Superior temporal gyrus (tissue), 1 donor: ENCODE measurements at regions not wholly inside any gene's neighbourhood (a gene's known extent, or its start where the extent isn't known, plus 50 kb on each side); places are given as distances from the start of the nearest gene placed in this dataset.

Experiments used
- DNase-seq: peaks from one replicate; pipeline ENCODE4 v3.0.0-alpha.2; 2016; ENCODE audit errors: extremely low spot score

DNA sequence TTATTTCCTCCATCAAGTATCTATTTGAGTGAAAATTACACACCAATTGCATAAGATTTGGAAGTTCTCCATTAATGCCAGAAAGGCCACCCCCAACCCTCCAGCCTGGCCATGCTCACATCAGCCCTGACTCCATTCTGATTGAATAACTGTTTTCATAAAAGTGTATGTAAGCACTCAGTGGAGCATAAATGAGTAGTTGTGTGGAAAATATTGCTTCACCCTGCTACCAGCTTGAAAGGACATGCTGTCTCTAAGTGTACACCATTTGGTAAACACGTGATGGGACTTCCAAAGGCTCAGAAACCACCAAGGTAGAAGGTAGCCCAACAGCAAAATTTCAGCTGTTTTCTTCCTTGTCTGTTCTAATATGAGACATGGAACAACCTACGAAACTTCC, 393.8 kb downstream of the ZNF385D start:
- DNase-seq = no peak

DNA sequence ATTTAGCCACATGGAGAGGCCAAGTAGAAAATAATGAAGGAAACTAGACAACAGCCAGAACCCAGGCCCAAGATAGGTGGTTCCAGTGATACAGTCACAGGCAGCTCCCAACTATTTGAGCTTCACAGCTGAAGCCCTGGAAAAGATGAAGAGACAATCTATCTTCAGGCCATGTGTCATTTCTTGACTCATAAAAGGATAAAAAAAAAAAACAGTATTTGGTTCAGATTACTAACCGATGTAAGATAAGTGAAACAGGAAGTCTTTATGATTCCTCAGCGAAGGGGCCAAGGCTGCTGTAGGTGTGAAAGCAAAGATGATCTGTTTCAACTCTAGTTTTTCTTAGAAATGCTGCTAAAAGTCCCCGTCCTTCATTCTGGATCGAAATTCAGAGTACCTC, 394.6 kb downstream of the ZNF385D start:
- DNase-seq = no peak

GRCh38 chr3:21345382-21345976, 405.5 kb downstream of the ZNF385D start:
- DNase-seq = no peak

- no peak for DNase-seq
Measured at GRCh38 chr3:21331857-21332256, 419.2 kb downstream of the ZNF385D start.

- no peak for DNase-seq
Measured at GRCh38 chr3:21331321-21331720, 419.7 kb downstream of the ZNF385D start.

DNA sequence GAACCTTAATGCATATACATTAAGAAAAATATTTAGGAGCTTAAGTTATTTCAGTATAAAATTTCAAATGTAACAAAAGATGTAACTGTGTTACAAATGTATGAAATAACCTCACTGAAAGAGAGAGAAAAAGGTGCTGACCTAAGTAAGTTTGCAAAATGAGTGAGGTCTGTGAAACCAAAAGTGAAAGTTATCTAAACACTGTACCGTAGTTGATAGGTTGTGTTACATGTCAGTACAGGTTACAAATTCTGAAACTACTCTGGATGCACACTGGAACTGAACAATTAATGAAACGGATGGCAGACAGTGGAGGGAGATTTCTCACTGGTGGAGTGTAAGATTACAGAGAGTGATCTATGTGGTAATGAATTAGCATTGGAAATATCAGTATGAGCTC, 420.7 kb downstream of the ZNF385D start:
- DNase-seq = no peak

DNA sequence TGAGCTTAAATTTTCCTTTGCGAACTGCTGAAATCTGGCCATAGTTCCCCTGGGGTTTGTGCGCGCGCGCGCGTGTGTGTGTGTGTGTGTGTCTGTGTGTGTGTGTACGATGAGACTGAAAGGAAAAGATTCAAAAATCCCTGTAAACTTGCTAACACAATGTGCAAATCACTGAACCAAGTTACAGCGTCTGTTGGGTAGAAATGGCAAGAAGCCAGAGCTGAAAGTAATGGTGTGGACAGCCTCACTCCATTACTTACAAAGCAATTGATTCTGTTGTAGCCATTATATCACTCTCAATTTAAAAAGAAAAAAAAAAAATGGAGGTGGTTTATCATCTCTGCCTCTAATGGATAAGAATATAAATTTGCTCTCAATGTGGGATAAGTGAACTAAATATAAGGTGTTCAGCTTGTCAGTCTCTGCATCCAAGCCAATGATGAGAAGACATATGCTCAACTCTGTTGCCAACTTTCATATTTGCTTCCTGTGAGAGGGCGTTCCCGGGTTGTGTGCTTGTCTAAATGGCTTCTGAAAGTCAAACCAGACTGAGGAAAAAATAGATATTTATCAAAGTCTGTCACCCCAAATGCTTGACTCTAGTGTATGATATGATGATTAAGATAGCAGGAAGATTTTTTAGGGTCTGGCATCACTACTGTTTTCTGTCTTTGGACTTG, 422.2 kb downstream of the ZNF385D start:
- no peak for DNase-seq

DNA sequence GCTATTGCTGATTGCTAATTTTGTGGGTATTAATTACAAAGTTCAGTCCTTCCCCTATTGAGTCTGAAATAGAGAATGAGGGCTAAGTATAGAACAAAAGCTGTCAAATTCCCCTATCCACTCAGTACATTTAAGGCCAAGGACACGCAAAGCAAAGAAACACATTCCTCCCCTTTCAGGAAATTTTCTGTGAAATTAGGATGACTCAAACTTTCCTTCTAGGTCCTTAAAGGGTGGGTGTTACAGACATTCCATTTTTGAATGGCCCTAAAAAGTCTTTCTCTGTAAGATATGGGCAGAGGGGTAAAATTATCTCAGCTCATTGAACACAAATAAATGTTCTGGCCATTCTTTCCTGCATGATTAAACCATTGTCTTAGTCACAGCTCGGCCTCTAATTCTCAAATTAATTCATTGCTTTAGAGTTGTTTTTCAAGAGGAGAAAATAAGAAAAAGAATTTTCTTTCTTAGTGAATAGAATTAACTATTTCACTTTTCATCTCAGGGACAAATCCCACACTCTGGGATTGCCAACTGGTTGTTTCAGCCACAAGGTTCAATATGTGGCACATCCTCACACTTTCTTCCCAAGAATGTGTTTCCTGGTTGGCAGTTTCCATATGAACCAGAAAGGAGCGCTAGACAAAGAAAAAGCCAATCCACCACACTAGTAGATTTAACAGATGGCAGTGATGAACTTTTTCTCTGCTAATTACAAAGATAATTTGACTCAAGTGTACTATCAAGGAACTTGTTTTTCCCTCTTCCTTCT, 424.1 kb downstream of the ZNF385D start:
- DNase-seq = no peak

DNA sequence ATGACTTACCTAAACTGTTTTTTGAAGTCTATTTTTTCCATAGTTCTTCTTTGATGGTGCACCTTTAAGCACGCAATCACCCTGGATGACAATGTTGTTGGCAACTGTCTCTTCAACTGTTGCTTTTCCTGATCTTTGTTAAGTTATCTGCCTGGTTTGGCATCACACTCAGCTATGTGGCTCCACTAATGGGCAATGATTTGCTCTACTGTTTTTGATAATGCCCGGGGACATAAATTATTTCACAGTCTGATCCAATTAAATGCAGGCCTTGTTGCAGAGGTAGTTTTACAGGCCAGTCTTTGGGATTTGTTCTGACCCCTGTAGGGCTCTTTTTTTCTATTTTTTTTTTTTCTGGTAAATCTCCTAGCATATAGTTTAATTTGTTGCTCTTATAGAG, 436.3 kb downstream of the ZNF385D start:
- DNase-seq = no peak

DNA sequence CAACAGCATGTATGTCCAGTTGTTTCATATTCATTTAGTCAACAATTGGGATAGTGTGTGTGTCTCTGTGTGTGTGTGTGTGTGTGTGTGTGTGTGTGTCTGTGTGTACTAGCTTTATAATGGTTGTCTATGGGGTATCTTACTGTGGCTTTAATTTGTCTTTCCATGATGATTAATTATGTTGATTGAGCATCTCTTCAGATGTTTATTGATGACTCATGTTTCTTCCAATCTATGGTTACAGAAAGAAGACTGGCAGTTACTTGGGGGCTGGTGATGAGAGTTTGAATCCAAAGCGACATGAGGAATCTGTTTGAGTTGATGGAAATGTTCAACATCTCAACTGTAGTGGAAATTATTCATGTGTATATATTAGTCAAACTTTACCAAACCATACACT, 440.1 kb downstream of the ZNF385D start:
- DNase-seq = no peak

DNA sequence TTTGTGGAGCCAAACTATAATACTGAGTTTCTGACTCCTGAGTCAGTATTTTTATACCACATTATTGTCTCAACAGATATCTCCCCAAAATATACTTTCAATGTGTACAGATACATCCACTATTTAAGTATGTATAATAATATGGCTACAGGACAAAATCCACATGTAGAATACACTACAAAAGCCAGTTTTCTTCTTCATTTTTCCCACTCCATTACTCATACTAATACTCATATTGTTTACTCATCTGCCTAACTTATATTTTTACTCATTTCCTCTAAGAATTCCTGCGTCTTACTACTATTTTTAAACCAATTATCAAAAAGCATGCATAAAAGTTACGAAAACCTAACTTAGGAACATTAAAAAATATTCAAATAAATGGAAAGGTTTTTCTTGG, 440.8 kb downstream of the ZNF385D start:
- DNase-seq = no peak

DNA sequence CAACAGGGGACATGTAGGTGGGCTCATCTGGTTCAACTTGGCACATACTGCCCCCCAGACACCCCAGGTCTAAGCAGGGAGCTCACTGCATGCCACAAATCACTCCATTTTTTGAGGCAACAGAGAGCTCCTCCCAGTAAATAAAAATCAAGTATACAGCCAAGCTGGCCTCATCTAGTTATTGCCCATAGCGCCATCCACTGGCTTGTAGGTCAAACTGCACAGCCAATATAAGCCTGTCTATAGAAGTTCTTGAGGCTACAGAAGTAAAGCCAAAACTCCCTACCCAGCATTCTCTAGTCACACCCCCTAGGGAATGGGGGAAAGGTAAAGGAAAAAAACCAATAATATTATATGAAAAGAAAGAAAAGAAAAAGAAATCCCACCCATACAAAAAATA, 453.7 kb downstream of the ZNF385D start:
- DNase-seq = no peak

DNA sequence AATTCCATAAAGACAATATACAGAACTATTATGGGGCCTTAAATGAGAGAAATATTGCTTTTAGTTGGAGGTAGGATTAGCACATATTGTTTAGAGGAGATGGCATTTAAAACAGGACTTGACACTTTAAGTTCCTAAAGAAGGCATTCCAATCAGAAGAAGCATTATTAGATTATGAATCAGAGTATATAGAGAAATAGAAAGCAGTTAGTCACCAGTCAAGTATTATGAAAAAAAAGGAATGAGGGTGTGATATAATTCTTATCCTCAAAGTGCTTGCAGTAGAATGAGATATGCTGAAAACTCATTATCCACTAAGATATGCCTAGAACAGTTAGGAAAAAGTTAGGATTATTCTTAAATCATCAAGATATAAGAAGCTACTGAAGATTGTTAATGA, 456.2 kb downstream of the ZNF385D start:
- DNase-seq = no peak

- no peak for DNase-seq
Measured at GRCh38 chr3:21292971-21293370, 458.0 kb downstream of the ZNF385D start.

DNA sequence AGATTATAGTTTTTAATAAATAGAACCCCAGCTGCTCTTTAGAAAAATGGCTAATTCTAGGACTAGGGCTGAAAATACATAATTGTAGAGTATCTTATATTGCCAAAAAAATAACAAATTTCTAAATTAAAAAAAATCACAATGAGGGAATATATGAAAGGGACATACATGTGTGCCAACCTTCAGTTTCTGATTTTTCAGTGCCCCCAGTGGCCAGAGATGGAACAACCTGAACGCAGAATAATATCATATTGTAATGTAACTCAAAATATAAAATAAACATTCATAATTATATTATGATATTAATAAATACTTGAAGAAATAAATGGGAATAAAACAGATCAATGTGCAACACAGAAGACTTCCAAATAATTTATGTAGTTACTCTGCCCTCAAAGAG, 460.5 kb downstream of the ZNF385D start:
- DNase-seq = no peak

GRCh38 chr3:21274079-21274571, 476.9 kb downstream of the ZNF385D start:
- no peak for DNase-seq

GRCh38 chr3:21273259-21274025, 477.6 kb downstream of the ZNF385D start:
- DNase-seq = no peak

GRCh38 chr3:21271606-21272016, 479.4 kb downstream of the ZNF385D start:
- DNase-seq = no peak

DNA sequence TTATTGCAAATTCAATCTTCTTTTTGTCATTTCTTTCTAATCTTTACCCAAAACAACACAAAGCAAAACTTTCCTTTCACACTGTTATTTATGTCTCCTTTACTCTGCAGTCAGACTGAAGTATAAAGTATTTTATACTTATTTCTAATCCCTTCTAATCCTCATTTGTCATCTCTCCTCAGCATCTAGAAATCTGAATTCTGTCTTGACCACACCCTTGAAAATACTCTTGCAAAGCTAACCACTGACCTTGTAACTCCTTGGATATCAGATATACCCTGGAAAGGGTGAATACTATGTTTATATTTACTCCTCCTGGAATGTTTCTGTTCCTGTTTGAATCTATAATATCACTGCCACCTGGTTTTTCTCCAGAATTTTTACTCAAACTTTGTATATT, 481.1 kb downstream of the ZNF385D start:
- no peak for DNase-seq

- no peak for DNase-seq
Measured at GRCh38 chr3:21260507-21260906, 490.5 kb downstream of the ZNF385D start.

GRCh38 chr3:21259896-21260295, 491.1 kb downstream of the ZNF385D start:
- DNase-seq = no peak

GRCh38 chr3:21256932-21257331, 494.1 kb downstream of the ZNF385D start:
- DNase-seq = no peak
